Nephron (organoid): ENCODE measurements at regions not wholly inside any gene's neighbourhood (a gene's known extent, or its start where the extent isn't known, plus 50 kb on each side); places are given as distances from the start of the nearest gene placed in this dataset.
"Not testable (repeated sequence)": the region's sequence is repeated elsewhere in the genome, so short reads cannot be mapped to it uniquely, and the experiment has no call there.

Source experiments
- H3K27ac Mint-ChIP-seq, 3 experiments: 2 replicates each; pipeline ENCODE4 v1.8.0; 2020; ENCODE audit warnings: mixed read lengths in 3 of 3, mild to moderate bottlenecking in 2 of 3, moderate library complexity in 1 of 3
- H3K27me3 Mint-ChIP-seq: 2 replicates; pipeline ENCODE4 v1.8.0; 2021; ENCODE audit warnings: low read depth, mild to moderate bottlenecking, moderate library complexity, mixed read lengths
- H3K36me3 Mint-ChIP-seq: 2 replicates; pipeline ENCODE4 v1.8.0; 2020; ENCODE audit warnings: low read depth, mixed read lengths
- H3K4me1 Mint-ChIP-seq: 2 replicates; pipeline ENCODE4 v1.8.0; 2020; ENCODE audit warnings: mixed read lengths
- H3K4me3 Mint-ChIP-seq, 3 experiments: 2 replicates each; pipeline ENCODE4 v1.8.0; 2020; ENCODE audit warnings: mild to moderate bottlenecking in 3 of 3, mixed read lengths in 3 of 3, moderate library complexity in 2 of 3
- H3K9me3 Mint-ChIP-seq: 2 replicates; pipeline ENCODE4 v1.8.0; 2020; ENCODE audit warnings: mixed read lengths
- CTCF ChIP-seq, 3 experiments: fragments of 200-600 bp; sonication (generic); IDR thresholded peaks; one replicate each; pipeline ENCODE4 v1.5.0; 2021; ENCODE audit warnings: antibody characterized with exemption in 3 of 3; ENCODE audit not compliant: unreplicated experiment in 3 of 3

- Mint-ChIP-seq H3K4me3 (no peak overlapping the region), H3K4me1 (no peaks in the 10 kb centered on the region), H3K9me3 (no peaks in the 10 kb centered on the region), H3K27me3 (no peaks in the 10 kb centered on the region), H3K36me3 (no peaks in the 10 kb centered on the region), H3K27ac (no peak overlapping the region)
- no peak for TF ChIP-seq CTCF (IDR thresholded peaks at IDR 0.05; ENCODE audit: unreplicated experiment in 3 of 3)
These were observed 393.1 kb upstream of the KCND2 start for GRCh38 chr7:119879835-119880234.

GRCh38 chr7:119886007-119886406, 387.0 kb upstream of the KCND2 start:
- no peaks in the 10 kb centered on the region for H3K4me1 Mint-ChIP-seq
- no peak overlapping the region for H3K27ac Mint-ChIP-seq
- no peak for TF ChIP-seq CTCF (IDR thresholded peaks at IDR 0.05; ENCODE audit: unreplicated experiment in 3 of 3)
- H3K27me3 Mint-ChIP-seq = no peaks in the 10 kb centered on the region
- no peaks in the 10 kb centered on the region for H3K36me3 Mint-ChIP-seq
- no peaks in the 10 kb centered on the region for H3K9me3 Mint-ChIP-seq
- no peak overlapping the region for H3K4me3 Mint-ChIP-seq

GRCh38 chr7:119886525-119886924, 386.4 kb upstream of the KCND2 start:
- H3K4me3 Mint-ChIP-seq, H3K36me3 Mint-ChIP-seq, H3K4me1 Mint-ChIP-seq, H3K27ac Mint-ChIP-seq, H3K27me3 Mint-ChIP-seq, H3K9me3 Mint-ChIP-seq: not testable (repeated sequence)

GRCh38 chr7:119888251-119888650, 384.7 kb upstream of the KCND2 start:
- H3K4me1 Mint-ChIP-seq = no peaks in the 10 kb centered on the region
- no peaks in the 10 kb centered on the region for H3K27me3 Mint-ChIP-seq
- no peak overlapping the region for H3K27ac Mint-ChIP-seq
- no peak overlapping the region for H3K4me3 Mint-ChIP-seq
- no peaks in the 10 kb centered on the region for H3K9me3 Mint-ChIP-seq
- TF ChIP-seq CTCF (IDR thresholded peaks at IDR 0.05; ENCODE audit: unreplicated experiment in 3 of 3) = no peak
- no peaks in the 10 kb centered on the region for H3K36me3 Mint-ChIP-seq

GRCh38 chr7:119890631-119891030, 382.3 kb upstream of the KCND2 start:
- no peaks in the 10 kb centered on the region for H3K9me3 Mint-ChIP-seq
- H3K36me3 Mint-ChIP-seq = no peaks in the 10 kb centered on the region
- no peak overlapping the region for H3K4me3 Mint-ChIP-seq
- H3K4me1 Mint-ChIP-seq = no peaks in the 10 kb centered on the region
- no peaks in the 10 kb centered on the region for H3K27me3 Mint-ChIP-seq
- no peak for TF ChIP-seq CTCF (IDR thresholded peaks at IDR 0.05; ENCODE audit: unreplicated experiment in 3 of 3)
- H3K27ac Mint-ChIP-seq = no peak overlapping the region

GRCh38 chr7:119895320-119895719, 377.7 kb upstream of the KCND2 start:
- Mint-ChIP-seq H3K4me3 (no peak overlapping the region), H3K27ac (no peak overlapping the region), H3K27me3 (no peaks in the 10 kb centered on the region), H3K36me3 (no peaks in the 10 kb centered on the region), H3K4me1 (no peaks in the 10 kb centered on the region), H3K9me3 (peaks cover 6% of the 10 kb centered on the region)
- TF ChIP-seq CTCF (IDR thresholded peaks at IDR 0.05; ENCODE audit: unreplicated experiment in 3 of 3) = no peak

- no peak overlapping the region for H3K27ac Mint-ChIP-seq
- TF ChIP-seq CTCF (IDR thresholded peaks at IDR 0.05; ENCODE audit: unreplicated experiment in 3 of 3) = no peak
These were observed 376.6 kb upstream of the KCND2 start for GRCh38 chr7:119896386-119896785.

More at GRCh38 chr7:119896386-119896785, 376.6 kb upstream of the KCND2 start:
- Mint-ChIP-seq H3K36me3 (no peaks in the 10 kb centered on the region), H3K27me3 (no peaks in the 10 kb centered on the region), H3K4me3 (no peak overlapping the region), H3K4me1 (no peaks in the 10 kb centered on the region), H3K9me3 (peaks cover 6% of the 10 kb centered on the region)
